ENCODE measurements at regions not wholly inside any gene's neighbourhood (a gene's known extent, or its start where the extent isn't known, plus 50 kb on each side); places are given as distances from the start of the nearest gene placed in this dataset.
"Not testable (repeated sequence)": the region's sequence is repeated elsewhere in the genome, so short reads cannot be mapped to it uniquely, and the experiment has no call there.

- H3K27ac ChIP-seq: no peak overlapping the region
- TF ChIP-seq CTCF (IDR thresholded peaks at IDR 0.05): no peak
- no peak for TF ChIP-seq ZFX (IDR thresholded peaks at IDR 0.05; ENCODE audit: borderline replicate concordance)
Observed at GRCh38 chr6:17001188-17001587, 100.7 kb upstream of the STMND1 start.

GRCh38 chr6:16999491-17000436, 102.1 kb upstream of the STMND1 start:
- TF ChIP-seq CTCF (IDR thresholded peaks at IDR 0.05) (no peak), ZFX (IDR thresholded peaks at IDR 0.05; ENCODE audit: borderline replicate concordance) (no peak)
- no peak overlapping the region for H3K27ac ChIP-seq

GRCh38 chr6:16998461-16998860, 103.4 kb upstream of the STMND1 start:
- TF ChIP-seq CTCF (IDR thresholded peaks at IDR 0.05) (no peak), ZFX (IDR thresholded peaks at IDR 0.05; ENCODE audit: borderline replicate concordance) (no peak)
- H3K27ac ChIP-seq: no peak overlapping the region

GRCh38 chr6:16995511-16996250, 106.2 kb upstream of the STMND1 start:
- H3K27ac ChIP-seq: no peak overlapping the region
- no peak for TF ChIP-seq ZFX (IDR thresholded peaks at IDR 0.05; ENCODE audit: borderline replicate concordance)
- no peak for TF ChIP-seq CTCF (IDR thresholded peaks at IDR 0.05)

GRCh38 chr6:16993396-16993795, 108.5 kb upstream of the STMND1 start:
- TF ChIP-seq CTCF (IDR thresholded peaks at IDR 0.05) (no peak), ZFX (IDR thresholded peaks at IDR 0.05; ENCODE audit: borderline replicate concordance) (no peak)
- no peak overlapping the region for H3K27ac ChIP-seq

- TF ChIP-seq CTCF (IDR thresholded peaks at IDR 0.05) (no peak), ZFX (IDR thresholded peaks at IDR 0.05; ENCODE audit: borderline replicate concordance) (no peak)
- no peak overlapping the region for H3K27ac ChIP-seq
Observed at GRCh38 chr6:16991981-16992629, 109.7 kb upstream of the STMND1 start.

- H3K27ac ChIP-seq: not testable (repeated sequence)
Observed at GRCh38 chr6:16989976-16990375, 111.9 kb upstream of the STMND1 start.

Data from 22Rv1 (cell line).